ENCODE measurements at regions not wholly inside any gene's neighbourhood (a gene's known extent, or its start where the extent isn't known, plus 50 kb on each side); places are given as distances from the start of the nearest gene placed in this dataset.

DNA sequence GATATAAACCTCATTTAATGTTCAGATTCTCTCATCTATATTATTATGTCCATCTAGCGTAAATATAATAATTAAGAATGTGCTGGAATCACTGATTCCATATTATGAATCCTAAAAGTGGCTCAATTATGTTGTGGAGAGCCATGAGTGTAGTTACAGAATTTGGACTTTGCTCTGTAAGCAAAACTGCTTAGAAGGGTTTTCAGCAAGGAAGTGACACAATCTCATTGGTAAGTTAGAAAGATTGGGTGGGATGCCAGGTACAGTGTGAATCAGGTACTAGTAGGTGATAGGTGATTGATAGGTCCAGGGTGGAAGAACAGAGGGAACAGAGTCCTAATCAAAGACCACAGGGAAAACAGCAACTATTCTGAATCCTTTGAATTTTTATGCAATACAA is 74.9 kb upstream of the ABLIM1 start:
- WGBS, 2 donors = 97 to 100% methylated on average over 1 of the region's 1 CpG

GRCh38 chr10:114735946-114736345 is 77.9 kb upstream of the ABLIM1 start:
- no peak overlapping the region for H3K4me3 ChIP-seq
- no peaks in the 10 kb centered on the region for H3K9me3 ChIP-seq
- no peaks in the 10 kb centered on the region for H3K4me1 ChIP-seq
- DNase-seq (no peak), ATAC-seq (ENCODE audit: low FRiP score in 2 of 2) (no peak)
- TF ChIP-seq, protein P1, sequence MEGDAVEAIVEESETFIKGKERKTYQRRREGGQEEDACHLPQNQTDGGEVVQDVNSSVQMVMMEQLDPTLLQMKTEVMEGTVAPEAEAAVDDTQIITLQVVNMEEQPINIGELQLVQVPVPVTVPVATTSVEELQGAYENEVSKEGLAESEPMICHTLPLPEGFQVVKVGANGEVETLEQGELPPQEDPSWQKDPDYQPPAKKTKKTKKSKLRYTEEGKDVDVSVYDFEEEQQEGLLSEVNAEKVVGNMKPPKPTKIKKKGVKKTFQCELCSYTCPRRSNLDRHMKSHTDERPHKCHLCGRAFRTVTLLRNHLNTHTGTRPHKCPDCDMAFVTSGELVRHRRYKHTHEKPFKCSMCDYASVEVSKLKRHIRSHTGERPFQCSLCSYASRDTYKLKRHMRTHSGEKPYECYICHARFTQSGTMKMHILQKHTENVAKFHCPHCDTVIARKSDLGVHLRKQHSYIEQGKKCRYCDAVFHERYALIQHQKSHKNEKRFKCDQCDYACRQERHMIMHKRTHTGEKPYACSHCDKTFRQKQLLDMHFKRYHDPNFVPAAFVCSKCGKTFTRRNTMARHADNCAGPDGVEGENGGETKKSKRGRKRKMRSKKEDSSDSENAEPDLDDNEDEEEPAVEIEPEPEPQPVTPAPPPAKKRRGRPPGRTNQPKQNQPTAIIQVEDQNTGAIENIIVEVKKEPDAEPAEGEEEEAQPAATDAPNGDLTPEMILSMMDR (IDR thresholded peaks at IDR 0.05) = no peak
- TF ChIP-seq POLR2AphosphoS5 (IDR thresholded peaks at IDR 0.05) (no peak), POLR2A (IDR thresholded peaks at IDR 0.05) (no peak), EP300 (IDR thresholded peaks at IDR 0.05) (no peak)
- H3K27ac ChIP-seq = no peak overlapping the region
- no peaks in the 10 kb centered on the region for H3K27me3 ChIP-seq
- no peaks in the 10 kb centered on the region for H3K36me3 ChIP-seq

More for the DNA sequence above, 74.9 kb upstream of the ABLIM1 start:
- no peaks in the 10 kb centered on the region for H3K9me3 ChIP-seq
- H3K36me3 ChIP-seq = no peaks in the 10 kb centered on the region
- no peaks in the 10 kb centered on the region for H3K27me3 ChIP-seq
- DNase-seq = no peak
- ATAC-seq (ENCODE audit: low FRiP score in 2 of 2) = no peak
- no peak for TF ChIP-seq POLR2A (IDR thresholded peaks at IDR 0.05)
- TF ChIP-seq, protein P1 (IDR thresholded peaks at IDR 0.05) = no peak
- no peak for TF ChIP-seq EP300 (IDR thresholded peaks at IDR 0.05)
- no peak for TF ChIP-seq POLR2AphosphoS5 (IDR thresholded peaks at IDR 0.05)
- H3K4me3 ChIP-seq = no peak overlapping the region
- H3K27ac ChIP-seq = no peak overlapping the region
- no peaks in the 10 kb centered on the region for H3K4me1 ChIP-seq

- peaks cover 0 to 12% (median 0%) of the 10 kb centered on the region in 4 donors for H3K4me1 ChIP-seq
- no peak for ATAC-seq (ENCODE audit: low FRiP score in 2 of 2)
- 68 to 77% methylated on average over 6 of the region's 6 CpGs for WGBS, 2 donors
Observed at GRCh38 chr10:114743521-114744231, 77.9 kb upstream of the FHIP2A start.

DNA sequence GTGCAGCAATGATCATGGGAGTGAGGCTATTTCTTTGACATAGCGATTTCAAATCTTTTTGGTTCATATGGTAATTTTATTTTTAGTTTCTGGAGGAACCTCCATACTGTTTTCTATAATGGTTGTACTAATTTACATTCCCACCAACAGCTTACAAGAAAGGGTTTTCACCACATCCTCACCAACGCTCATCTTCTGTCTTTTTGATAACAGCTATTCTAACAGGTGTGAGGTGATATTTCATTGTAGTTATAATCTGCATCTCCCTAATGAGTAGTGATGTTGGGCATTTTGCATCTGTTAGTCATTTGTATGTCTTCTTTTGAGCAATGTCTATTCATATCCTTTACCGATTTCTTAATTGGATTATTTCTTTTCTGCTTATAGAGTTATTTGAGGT is 75.0 kb upstream of the FHIP2A start:
- Histone ChIP-seq H3K9me3 (no peaks in the 10 kb centered on the region), H3K27me3 (no peaks in the 10 kb centered on the region), H3K4me1 (peaks cover 0 to 19% (median 0%) of the 10 kb centered on the region in 4 donors), H3K4me3 (no peak overlapping the region), H3K36me3 (no peaks in the 10 kb centered on the region), H3K27ac (no peak overlapping the region)
- WGBS, 2 donors = 90 to 92% methylated on average over 3 of the region's 3 CpGs
- TF ChIP-seq POLR2AphosphoS5 (IDR thresholded peaks at IDR 0.05) = no peak
- TF ChIP-seq POLR2A (IDR thresholded peaks at IDR 0.05) = no peak
- TF ChIP-seq EP300 (IDR thresholded peaks at IDR 0.05) = no peak
- TF ChIP-seq, protein P1 (IDR thresholded peaks at IDR 0.05) = no peak
- ATAC-seq (ENCODE audit: low FRiP score in 2 of 2) (no peak), DNase-seq (no peak)

More at GRCh38 chr10:114743521-114744231, 77.9 kb upstream of the FHIP2A start:
- no peak for DNase-seq
- Histone ChIP-seq H3K9me3 (no peaks in the 10 kb centered on the region), H3K4me3 (no peak overlapping the region), H3K36me3 (no peaks in the 10 kb centered on the region), H3K27ac (no peak overlapping the region), H3K27me3 (no peaks in the 10 kb centered on the region)
- TF ChIP-seq POLR2AphosphoS5 (IDR thresholded peaks at IDR 0.05) = no peak
- TF ChIP-seq, protein P1 (IDR thresholded peaks at IDR 0.05) = no peak
- no peak for TF ChIP-seq POLR2A (IDR thresholded peaks at IDR 0.05)
- no peak for TF ChIP-seq EP300 (IDR thresholded peaks at IDR 0.05)

DNA sequence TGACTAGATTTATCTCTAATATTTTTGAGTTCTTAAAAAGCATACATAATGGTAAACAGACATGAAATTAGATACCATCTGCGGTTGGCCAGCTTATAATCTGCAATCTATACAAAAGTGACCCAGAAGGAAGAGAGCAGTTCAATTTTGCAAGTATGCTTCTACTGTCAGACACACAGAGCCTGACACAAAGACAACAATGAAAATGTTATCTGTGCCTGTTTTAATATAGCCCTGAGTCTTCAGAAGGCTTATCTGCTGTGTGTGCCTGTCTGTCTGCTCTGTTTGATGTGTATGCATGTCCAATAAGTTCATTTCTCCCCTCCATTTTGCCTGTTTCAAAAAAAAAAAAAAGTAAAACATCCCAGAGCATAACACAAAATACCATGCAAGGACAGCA is 73.3 kb upstream of the FHIP2A start:
- ATAC-seq (ENCODE audit: low FRiP score in 2 of 2) = no peak
- no peak overlapping the region for H3K4me3 ChIP-seq
- no peaks in the 10 kb centered on the region for H3K9me3 ChIP-seq
- H3K36me3 ChIP-seq = no peaks in the 10 kb centered on the region
- 65 to 85% methylated on average over 1 of the region's 1 CpG for WGBS, 2 donors
- TF ChIP-seq POLR2AphosphoS5 (IDR thresholded peaks at IDR 0.05) (no peak), POLR2A (IDR thresholded peaks at IDR 0.05) (no peak), EP300 (IDR thresholded peaks at IDR 0.05) (no peak)
- TF ChIP-seq, protein P1 (IDR thresholded peaks at IDR 0.05) = no peak
- H3K27ac ChIP-seq = no peak overlapping the region
- no peaks in the 10 kb centered on the region for H3K27me3 ChIP-seq
- H3K4me1 ChIP-seq = peaks cover 0 to 19% (median 0%) of the 10 kb centered on the region in 4 donors
- DNase-seq = no peak

Data from upper lobe of left lung (tissue), 6 donors.